GM04503 (cell line): ENCODE measurements at regions not wholly inside any gene's neighbourhood (a gene's known extent, or its start where the extent isn't known, plus 50 kb on each side); places are given as distances from the start of the nearest gene placed in this dataset.
A peak's percentile ranks its signal among the peaks of the same experiment; 100 is the strongest.
"Not testable (repeated sequence)": the region's sequence is repeated elsewhere in the genome, so short reads cannot be mapped to it uniquely, and the experiment has no call there.

Experiments
- DNase-seq: peaks from one replicate; pipeline ENCODE4 v3.0.0-alpha.2; 2012; ENCODE audit warnings: low read depth

DNA sequence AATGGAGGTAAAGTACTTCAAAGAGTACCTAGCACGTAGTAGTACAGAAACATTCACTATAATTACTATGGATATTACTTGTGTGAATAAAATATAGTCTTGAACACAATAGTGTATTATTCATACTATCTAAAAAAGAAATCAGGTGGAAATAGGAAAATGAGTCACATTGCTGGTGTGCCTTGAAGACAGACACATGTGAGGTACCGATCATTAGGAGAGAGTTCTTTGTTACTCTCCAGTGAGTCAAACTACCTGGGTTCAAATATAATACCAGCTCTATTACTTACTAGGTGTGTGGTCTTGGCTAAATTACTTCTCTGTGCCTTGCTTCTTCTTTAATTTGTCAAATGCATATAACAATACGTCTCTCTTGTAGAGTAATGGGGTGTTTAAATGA, 50.8 kb upstream of the BEND6 start:
- no peak for DNase-seq

DNA sequence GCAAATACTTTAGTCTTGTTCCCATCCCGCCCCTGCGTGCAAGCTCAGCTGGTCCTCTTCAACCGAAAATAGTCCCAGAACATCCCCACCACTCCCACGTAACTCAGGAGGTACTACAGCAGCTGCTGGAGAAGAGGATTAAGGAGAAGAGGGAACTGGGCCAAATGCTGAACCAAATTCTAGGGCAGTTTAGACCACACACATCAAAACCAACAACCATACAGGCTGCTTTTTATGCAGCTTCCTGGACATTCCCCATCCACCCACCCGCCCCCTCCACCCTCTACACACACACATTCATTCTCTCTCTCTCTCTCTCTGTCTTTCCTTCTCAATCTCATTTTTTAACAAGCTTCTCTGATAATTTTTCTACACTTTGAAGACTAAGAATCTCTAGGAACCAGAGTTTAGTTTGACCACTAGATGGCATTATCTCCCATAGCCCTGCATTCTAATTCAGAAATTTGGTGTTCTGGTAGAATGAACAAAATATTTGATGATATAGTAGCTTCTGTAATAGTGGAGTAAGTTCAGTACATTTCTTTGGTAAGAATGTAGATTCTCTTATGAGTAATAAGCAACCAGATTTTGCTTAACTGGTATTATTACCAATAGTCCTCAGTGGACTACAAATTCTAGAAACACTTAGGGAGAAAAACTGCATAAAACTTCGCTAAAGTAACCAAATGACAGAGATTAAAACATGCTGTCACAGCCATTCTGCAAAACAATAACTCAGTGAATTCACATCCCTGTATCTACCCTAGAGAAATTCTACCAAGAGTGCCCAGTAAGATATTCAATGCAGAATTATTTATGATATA, 52.1 kb upstream of the BEND6 start:
- DNase-seq = no peak

GRCh38 chr6:56900784-56901183, 54.1 kb upstream of the BEND6 start:
- no peak for DNase-seq

- no peak for DNase-seq
Observed at GRCh38 chr6:56899753-56900152, 55.2 kb upstream of the BEND6 start.

- DNase-seq = peak; percentile 65
Observed at GRCh38 chr6:56899311-56899710, 55.6 kb upstream of the BEND6 start.

- DNase-seq = no peak
Observed at GRCh38 chr6:56897789-56898529, 56.9 kb upstream of the BEND6 start.

GRCh38 chr6:56891754-56892153, 63.2 kb upstream of the BEND6 start:
- no peak for DNase-seq

GRCh38 chr6:56890683-56891429, 64.1 kb upstream of the BEND6 start:
- DNase-seq = peak; percentile 87

DNA sequence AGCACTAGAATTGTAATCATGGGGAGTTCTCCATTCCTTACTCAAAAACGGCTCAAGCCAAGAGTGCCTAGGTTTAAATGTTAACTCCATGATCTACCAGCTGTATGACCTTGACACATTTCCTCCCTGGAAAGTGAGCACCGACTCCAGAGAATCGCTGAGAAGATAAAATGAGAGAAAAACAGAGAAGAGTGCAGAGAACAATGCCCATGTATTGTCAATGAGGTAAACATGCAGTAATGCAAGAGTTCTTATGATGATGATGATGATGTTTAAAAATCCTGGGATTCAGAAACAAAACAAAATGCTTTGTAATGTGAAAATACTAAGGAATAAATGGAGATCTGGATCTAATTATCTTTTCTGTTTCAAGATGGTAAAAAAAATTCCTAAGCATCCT, 64.8 kb upstream of the BEND6 start:
- DNase-seq = no peak

GRCh38 chr6:56889492-56889891, 65.4 kb upstream of the BEND6 start:
- no peak for DNase-seq

GRCh38 chr6:56888687-56889086, 66.2 kb upstream of the BEND6 start:
- DNase-seq = no peak

- no peak for DNase-seq
Observed at GRCh38 chr6:56887086-56887485, 67.8 kb upstream of the BEND6 start.

DNA sequence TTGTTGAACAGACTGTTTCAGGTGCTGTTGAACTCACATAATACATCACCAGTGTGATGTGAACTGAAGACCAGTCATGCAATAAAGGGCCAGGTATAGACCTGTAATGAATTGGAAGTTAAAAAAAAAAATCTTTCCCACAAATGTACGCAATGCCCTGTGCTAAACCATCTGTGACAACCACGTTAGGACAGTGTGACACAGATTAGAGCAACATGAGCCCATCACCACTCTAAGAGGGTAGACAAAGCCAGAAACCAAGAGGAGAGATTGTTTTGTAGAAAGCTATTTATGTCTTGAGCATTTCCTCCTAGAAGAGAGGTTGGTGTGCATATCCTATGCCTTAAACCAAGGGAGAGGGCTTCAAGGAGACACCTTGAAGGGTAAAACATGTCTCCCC, 77.0 kb upstream of the BEND6 start:
- no peak for DNase-seq

DNA sequence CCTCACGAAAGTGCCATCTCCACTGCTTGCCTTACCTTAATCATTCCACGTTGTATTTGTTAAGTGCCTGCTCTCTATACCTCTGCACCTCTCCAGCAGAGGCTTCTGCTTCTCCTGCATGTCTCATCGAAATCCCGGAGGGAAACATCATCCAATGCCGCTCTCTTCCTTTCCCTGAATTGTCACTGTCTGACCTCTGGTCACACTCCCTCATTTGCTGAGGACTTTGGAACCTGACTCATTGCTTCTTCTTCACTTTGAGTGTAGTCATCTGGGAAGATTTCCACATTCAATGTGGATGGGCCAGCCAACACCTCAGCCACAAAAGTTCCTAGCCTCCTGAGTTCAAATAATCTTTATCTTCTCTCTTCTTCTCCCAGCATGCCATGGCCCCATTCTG, 78.9 kb upstream of the BEND6 start:
- no peak for DNase-seq

DNA sequence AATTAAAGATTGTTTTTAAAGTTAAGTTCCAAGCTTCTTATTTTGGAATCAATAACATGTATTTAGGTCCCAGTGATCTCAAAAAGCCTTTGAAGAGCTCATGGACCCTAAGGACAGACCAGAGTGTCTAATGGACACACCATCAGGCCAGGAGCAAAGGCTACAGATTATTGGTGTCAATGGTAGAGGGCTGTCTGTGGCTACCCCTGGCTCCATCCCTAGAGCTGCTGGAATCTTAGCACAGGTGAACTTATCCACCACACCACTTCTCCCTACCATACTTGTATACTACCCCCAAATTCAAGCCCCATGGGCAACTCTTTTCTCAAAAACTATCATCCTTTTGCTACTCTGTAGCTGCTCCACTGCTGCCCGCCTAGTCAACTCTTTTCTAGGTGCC, 79.4 kb upstream of the BEND6 start:
- no peak for DNase-seq

DNA sequence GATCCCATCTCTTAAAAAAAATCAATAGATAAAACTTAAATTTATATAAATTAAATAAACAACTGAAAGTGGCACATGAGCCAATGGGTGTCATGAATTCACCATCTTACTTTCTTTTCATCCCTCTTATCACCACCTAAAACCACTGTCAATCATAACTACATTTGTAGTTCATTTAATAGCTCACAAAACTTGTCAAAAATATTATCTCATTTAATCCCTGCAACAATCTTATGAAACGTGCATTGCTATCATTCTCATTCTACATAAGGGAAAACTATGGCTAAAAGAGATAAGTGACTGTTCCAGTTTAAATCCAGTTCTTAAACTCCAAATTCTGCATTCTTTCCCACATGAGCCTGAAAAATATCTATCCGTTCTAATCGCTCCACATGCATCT, 80.6 kb upstream of the BEND6 start:
- DNase-seq = no peak

- not testable (repeated sequence) for DNase-seq
Observed at GRCh38 chr6:56870053-56870452, 84.9 kb upstream of the BEND6 start.

- no peak for DNase-seq
Observed at GRCh38 chr6:56869346-56869745, 85.6 kb upstream of the BEND6 start.

GRCh38 chr6:56868687-56869086, 86.2 kb upstream of the BEND6 start:
- peak; percentile 71 for DNase-seq

- no peak for DNase-seq
Observed at GRCh38 chr6:56866917-56867522, 87.9 kb upstream of the BEND6 start.

DNA sequence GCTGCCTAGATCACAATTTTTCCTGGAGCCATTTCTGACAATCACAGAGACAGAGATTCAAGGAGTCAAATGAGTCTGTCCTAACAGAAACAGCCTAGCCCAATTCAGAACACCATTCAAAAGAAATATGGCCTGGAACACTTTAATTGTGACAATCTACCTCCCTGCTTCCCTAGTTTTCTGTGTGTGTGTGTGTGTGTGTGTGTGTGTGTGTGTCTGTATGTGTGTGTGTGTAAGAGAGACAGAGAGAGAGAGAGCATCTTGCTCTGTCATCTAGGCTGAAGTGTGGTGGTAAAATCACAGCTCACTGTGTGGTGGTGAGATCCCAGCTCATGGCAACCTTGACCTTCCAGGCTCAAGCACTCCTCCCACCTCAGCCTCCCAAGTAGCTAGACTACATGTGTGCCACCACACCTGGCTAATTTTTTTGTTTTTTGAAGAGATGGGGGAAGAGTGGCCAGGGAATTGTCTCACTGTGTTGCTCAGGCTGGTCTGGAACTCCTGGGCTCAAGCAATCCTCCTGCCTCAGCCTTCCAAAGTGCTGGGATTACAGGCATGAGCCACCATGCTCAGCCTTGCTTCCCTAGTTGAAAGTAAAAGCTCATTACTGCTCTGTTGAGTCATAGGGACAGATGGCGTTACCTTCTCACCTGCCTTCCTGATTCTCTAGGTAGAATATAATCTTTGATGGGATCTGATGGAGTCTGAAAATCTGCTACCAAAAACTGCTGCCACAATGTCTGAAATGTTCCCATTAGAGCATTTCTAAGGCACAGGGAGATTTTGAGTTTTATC, 89.6 kb upstream of the BEND6 start:
- DNase-seq = no peak

- no peak for DNase-seq
Observed at GRCh38 chr6:56864171-56864616, 90.7 kb upstream of the BEND6 start.
